Stimulated activated CD4-positive, alpha-beta T cell treated with anti-CD3 and anti-CD28 coated beads, TNF-alpha, amount 100 ng/mL, for 48 hours (primary cell): ENCODE measurements at regions not wholly inside any gene's neighbourhood (a gene's known extent, or its start where the extent isn't known, plus 50 kb on each side); places are given as distances from the start of the nearest gene placed in this dataset.
A peak's percentile ranks its signal among the peaks of the same experiment; 100 is the strongest.
"Not testable (repeated sequence)": the region's sequence is repeated elsewhere in the genome, so short reads cannot be mapped to it uniquely, and the experiment has no call there.

ENCODE experiments used
- DNase-seq, 3 donors: peaks; one replicate each; pipeline ENCODE4 v3.0.0-alpha.2; 2020; ENCODE audit warnings: low read depth in 3 of 3

DNA sequence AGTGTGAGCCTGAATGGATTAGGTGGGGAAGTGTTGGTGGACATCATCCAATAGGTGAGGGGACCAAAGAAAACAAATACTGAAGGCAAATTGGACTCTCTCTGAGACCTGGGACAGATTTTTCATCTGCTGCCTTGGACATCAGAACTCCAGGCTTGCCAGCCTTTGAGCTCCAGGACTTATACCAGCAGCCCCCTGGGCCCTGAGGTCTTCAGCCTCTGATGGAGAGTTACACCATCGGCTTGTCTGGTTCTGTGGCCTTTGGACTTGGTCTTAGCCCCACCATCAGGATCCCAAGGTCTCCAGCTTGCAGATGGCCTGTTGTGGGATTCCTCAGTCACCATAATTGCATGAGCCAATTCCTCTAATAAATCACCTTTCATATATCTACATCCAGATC, 80.8 kb upstream of the SLC8A3 start:
- DNase-seq = no peak

DNA sequence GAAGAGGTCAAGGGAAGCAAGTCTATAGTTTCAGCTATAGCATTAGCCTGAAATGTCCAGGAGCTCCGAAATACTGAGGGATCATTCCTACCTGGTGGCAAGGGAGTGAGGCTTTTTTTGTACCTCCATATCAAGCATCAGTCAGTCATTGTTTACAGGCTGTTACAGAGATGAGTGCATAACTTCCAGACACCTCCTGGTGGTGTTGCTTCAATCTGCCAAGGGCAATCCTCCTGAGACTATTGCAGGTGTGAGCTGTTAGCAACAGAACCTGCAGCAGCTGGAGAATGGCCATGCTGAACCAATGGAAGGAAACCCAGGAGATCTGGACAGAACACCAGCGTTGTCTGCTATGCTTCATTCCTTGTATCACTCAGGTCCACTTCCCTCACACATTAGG, 80.0 kb upstream of the SLC8A3 start:
- no peak for DNase-seq

DNA sequence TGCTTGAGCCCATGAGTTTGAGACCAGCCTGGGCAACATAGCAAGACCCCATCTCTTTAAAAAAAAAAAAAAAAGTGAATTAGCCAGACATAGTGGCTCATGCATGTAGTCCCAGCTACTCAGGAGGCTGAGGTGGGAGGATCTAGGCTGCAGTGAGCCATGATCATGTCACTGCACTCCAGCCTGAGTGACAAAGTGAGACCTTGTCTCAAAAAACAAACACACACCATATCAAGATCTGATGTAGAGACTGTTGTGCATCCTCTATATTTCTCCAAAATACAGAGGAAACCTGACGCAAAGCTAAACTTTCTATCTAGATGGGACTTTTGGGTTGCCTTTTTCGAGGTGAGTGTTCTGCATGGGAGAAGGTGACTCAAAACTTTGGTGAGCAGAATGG, 77.4 kb upstream of the SLC8A3 start:
- no peak for DNase-seq

DNA sequence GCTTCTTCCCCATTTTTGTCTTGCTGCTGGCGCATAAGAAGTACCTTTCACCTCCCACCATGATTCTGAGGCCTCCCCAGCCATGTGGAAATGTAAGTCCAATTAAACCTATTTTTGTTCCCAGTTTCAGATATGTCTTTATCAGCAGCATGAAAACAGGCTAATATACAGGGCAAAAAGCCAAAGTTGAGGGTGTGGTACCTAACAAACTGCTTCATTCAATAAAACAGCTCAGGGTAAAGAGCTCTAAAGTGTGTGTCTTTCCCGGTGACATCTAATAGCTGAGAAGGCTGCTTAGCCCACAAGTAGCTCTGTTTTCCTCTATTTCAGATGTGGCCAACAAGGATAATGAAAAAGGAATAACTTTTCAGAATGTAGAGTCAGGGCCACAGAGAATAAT, 76.7 kb upstream of the SLC8A3 start:
- DNase-seq = no peak

DNA sequence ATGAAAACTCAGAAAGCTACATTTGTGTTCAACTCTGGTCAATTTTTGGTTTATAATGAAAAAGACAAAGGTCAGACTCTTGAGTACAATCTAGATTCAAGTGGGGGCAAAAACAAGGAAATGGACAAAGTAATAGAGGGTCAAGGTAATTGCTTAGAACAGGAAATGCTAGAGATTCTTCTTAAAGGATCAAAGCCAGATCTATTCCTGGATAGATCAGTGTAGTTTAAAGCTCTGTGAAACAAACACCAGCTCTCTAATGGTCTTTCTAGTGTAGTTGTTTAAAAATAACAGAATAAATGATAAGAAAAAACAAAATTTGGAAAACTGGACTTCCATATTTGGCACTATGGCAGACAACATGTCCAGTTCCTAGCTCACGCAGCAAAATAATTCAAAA, 70.7 kb upstream of the SLC8A3 start:
- DNase-seq = no peak

DNA sequence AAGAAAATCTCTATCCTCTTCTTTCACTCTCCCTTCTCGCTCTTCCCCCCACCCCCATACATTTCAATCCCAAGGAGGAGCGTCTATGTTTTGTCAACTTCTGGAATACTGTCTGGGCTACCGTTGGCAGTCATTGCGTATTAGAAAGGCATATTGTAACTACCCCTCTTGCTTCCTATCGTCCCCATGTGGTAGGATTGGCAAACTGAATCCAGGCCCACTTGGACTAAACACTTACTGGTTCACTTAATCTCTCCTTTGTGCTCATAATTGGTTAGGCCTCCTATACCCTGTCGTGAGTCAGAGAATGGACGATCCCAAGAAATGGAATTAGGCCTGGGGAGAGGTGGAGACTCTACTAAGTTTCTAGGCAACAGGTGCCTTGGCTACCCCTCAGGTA, 68.8 kb upstream of the SLC8A3 start:
- DNase-seq = peak in 2 of 3 donors; percentile 4 to 20

DNA sequence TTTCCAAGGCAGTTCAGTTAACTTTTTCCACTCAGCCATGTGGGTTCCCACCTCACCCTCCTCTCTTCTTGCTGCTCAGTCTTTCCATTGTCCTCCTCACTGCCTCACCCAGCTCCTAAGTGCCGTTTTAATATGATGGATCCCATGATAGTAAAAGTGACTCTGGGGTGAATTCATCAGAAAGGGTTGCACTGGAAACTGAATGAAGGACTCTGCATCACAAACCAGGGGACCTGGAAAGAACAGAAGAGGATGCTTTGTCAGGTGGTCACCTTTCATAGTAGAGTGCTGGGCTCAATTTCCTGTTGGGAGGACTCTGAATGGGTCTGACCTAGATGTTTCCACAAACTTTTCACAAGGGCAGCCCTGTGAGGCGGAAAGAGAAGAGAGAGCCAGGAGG, 67.8 kb upstream of the SLC8A3 start:
- no peak for DNase-seq

DNA sequence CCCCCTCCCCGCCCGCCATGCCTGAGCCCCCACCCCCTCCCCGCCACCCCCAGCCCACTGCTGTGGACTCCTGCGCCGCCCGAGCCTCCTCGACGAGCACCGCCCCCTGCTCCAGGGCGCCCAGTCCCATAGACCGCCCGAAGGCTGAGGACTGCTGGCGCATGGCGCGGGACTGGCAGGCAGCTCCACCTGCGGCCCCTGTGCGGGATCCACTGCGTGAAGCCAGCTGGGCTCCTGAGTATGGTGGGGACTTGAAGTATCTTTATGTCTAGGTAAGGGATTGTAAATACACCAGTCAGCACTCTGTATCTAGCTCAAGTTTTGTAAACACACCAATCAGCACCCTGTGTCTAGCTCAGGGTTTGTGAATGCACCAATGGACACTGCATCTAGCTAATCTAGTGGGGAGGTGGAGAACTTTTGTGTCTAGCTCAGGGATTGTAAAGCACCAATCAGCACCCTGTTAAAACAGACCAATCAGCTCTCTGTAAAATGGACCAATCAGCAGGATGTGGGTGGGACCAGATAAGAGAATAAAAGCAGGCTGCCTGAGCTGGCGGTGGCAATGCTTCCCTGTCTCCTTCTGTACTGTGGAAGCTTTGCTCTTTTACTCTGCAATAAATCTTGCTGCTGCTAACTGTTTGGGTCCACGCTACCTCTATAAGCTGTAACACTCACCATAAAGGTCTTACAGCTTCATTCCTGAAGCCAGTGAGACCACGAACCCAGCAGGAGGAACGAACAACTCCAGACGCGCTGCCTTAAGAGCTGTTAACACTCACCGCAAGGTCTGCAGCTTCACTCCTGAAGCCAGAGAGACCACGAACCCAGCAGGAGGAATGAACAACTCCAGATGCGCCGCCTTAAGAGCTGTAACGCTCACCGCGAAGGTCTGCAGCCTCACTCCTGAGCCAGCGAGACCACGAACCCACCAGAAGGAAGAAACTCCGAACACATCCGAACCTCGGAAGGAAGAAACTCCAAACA, 66.6 kb upstream of the SLC8A3 start:
- peak in 2 of 3 donors; percentile 4 to 5 for DNase-seq

DNA sequence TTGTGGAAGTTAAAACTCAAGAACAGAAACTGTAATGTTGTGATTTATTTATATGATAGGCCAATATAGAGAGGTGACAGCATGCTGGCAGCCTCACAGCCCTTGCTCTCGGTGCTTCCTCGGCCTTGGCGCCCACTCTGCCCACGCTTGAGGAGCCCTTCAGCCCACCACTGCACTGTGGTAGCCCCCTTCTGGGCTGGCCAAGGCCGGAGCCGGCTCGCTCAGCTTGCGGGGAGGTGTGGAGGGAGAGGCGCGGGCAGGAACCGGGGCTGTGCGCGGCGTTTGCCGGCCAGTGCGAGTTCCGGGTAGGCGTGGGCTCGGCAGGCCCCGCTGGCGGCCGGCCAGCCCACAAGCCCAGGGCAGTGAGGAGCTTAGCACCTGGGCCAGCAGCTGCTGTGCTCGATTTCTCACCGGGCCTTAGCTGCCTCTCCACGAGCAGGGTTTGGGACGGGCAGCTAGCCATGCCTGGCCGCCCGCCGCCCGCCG, 65.8 kb upstream of the SLC8A3 start:
- DNase-seq = peak in 1 of 3 donors; percentile 4

DNA sequence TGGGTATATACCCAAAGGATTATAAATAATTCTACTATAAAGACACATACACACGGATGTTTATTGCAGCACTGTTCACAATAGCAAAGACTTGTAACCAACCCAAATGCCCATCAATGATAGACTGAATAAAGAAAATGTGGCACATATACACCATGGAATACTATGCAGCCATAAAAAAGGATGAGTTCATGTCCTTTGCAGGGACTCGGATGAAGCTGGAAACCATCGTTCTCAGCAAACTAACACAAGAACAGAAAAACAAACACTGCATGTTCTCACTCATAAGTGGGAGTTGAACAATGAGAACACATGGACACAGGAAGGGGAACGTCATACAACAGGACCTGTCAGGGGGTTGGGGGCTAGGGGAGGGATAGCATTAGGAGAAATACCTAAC, 64.8 kb upstream of the SLC8A3 start:
- not testable (repeated sequence) for DNase-seq

DNA sequence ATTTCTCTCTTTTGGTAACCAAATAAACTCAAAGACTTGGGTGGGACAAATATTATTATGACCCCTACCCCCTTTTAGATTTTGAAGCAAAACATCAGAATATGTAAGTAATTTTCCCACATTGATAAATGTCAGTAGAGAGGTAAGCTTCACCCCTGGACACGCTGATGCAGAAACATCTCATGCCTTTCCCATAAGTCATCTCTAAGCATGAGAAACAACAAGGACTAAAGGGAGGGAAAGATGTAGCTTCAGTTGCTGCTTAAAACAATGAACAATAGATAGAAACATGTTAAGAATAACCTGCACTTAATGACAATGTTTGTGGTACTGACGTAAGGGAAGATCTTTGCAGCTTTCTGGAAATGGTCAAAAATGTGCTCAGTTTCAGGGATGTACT, 56.3 kb upstream of the SLC8A3 start:
- DNase-seq = no peak

DNA sequence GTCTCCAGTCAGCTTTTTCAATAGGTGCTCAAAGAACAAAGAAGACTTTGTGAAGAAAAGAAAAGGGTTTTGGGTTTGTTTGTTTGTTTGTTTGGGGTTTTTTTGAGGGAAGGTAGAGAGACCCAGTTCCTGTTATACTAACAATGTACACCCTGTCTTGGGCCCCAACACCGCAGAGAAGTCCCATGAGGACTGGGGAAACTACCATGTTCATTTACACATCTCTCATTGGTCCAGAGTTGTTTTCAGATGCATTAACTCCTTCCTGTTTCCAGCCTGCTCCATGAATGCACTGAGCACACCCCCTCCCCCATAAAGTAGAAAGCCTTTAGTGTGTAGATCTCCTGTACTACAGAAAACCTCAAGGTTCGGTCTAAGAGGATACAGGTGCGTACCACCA, 51.1 kb upstream of the SLC8A3 start:
- DNase-seq = no peak

DNA sequence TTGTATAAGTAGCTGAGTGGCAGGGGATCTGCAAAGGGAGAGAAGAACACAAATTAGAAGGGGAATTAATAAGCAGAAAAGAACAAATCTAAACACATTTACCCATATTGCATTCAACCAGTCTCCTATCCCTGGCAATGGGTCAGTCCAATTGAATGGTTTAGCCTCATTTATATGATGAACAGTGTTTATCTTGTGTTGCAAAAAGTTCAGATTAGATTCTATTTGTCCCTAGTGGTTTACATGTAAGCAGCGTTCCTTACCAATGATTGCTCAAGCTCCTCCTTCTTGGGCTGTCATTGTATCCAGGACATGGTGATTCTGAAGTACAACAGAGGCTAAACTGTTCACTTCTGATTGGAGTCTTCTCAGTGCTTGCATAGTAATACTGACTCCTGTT, 49.9 kb upstream of the SLC8A3 start:
- not testable (repeated sequence) for DNase-seq
